ENCODE measurements at regions not wholly inside any gene's neighbourhood (a gene's known extent, or its start where the extent isn't known, plus 50 kb on each side); places are given as distances from the start of the nearest gene placed in this dataset.

GRCh38 chr3:61409638-61410037 lies 151.7 kb upstream of the PTPRG start:
- TF ChIP-seq CTCF (IDR thresholded peaks at IDR 0.05) (no peak), MAX (CRISPR knock-in tag; IDR thresholded peaks at IDR 0.05) (no peak), PRDM15 (CRISPR knock-in tag; IDR thresholded peaks at IDR 0.05) (no peak), TEAD4 (CRISPR knock-in tag; IDR thresholded peaks at IDR 0.05) (no peak), NR2C2 (CRISPR knock-in tag; IDR thresholded peaks at IDR 0.05) (no peak), KAT7 (CRISPR knock-in tag; IDR thresholded peaks at IDR 0.05; ENCODE audit: borderline replicate concordance) (no peak), PREB (CRISPR knock-in tag; IDR thresholded peaks at IDR 0.05; ENCODE audit: borderline replicate concordance) (no peak), JUN (CRISPR knock-in tag; IDR thresholded peaks at IDR 0.05) (no peak), FOXK1 (CRISPR knock-in tag; IDR thresholded peaks at IDR 0.05) (no peak), ZNF512 (CRISPR knock-in tag; IDR thresholded peaks at IDR 0.05; ENCODE audit: borderline replicate concordance) (no peak), ELF4 (CRISPR knock-in tag; IDR thresholded peaks at IDR 0.05; ENCODE audit: low read depth) (no peak), ZBTB21 (CRISPR knock-in tag; IDR thresholded peaks at IDR 0.05; ENCODE audit: borderline replicate concordance) (no peak), CREB1 (CRISPR knock-in tag; IDR thresholded peaks at IDR 0.05) (no peak)
